ENCODE measurements at regions not wholly inside any gene's neighbourhood (a gene's known extent, or its start where the extent isn't known, plus 50 kb on each side); places are given as distances from the start of the nearest gene placed in this dataset.

GRCh38 chr5:118060833-118061232 lies 927.5 kb downstream of the DTWD2 start:
- no peak for DNase-seq (ENCODE audit: low read depth, low spot score)

- DNase-seq (ENCODE audit: low read depth, low spot score) = no peak
These were observed 935.8 kb downstream of the DTWD2 start for GRCh38 chr5:118052503-118052902.

GRCh38 chr5:118044169-118044568 lies 944.2 kb downstream of the DTWD2 start:
- no peak for DNase-seq (ENCODE audit: low read depth, low spot score)

DNA sequence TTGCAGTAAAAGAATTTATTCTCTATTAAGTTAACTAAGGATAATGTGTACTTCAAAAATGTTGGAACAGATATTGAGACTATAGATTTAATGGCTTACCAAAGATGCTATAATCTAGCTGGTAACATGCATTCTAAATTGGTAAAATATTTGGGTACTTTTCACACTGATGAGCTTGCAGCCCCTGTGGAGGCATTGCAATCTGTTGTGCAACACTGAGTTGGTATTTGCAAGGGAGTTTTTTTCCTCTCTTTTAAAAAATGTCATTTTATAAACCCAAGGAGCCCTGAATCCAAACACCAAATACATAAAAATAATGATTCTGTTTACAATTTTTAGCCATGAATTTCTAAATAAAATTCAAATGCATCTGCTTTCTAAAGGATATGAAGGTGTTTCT lies 944.8 kb downstream of the DTWD2 start:
- DNase-seq (ENCODE audit: low read depth, low spot score) = no peak

DNA sequence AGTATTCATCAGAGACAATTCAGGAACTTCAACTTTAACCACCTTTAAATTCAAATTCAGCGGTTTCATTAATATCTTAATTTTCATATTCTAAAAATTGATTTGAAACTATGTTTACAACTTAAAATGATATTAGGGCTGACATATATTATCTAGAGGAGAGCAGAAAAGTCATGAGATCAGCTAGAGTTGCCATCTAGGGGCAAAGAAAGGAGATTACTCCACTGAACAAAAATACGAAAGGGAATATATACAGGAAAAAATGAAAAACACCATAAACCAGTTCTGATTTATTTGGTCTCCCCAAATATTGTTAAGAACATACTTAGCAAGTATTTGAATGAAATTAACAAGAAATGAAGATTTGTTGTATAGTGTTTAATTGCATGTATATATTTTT lies 946.3 kb downstream of the DTWD2 start:
- no peak for DNase-seq (ENCODE audit: low read depth, low spot score)

GRCh38 chr5:118040496-118040895 lies 947.9 kb downstream of the DTWD2 start:
- DNase-seq (ENCODE audit: low read depth, low spot score) = no peak

DNA sequence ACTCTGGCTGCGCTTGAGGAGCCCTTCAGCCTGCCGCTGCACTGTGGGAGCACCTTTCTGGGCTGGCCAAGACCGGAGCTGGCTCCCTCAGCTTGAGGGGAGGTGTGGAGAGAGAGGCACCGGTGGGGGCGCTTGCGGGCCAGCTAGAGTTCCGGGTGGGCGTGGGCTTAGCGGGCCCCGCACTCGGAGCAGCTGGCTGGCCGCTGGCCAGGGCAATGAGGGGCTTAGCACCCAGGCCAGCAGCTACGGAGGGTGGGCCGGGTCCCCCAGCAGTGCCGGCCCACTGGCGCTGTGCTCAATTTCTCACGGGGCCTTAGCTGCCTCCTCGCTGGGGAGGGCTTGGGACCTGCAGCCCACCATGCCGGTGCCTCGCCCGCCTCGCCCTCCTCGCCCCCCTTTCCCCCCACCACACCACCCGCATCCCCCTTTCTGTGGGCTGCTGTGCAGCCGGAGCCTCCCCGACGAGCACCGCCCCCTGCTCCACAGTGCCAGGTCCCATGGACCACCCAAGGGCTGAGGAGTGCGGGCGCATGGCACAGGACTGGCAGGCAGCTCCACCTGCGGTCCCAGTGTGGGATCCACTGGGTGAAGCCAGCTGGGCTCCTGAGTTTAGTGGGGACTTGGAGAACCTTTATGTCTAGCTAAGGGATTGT lies 954.5 kb downstream of the DTWD2 start:
- DNase-seq (ENCODE audit: low read depth, low spot score) = no peak

- DNase-seq (ENCODE audit: low read depth, low spot score) = no peak
These were observed 958.5 kb downstream of the DTWD2 start for GRCh38 chr5:118029807-118030206.

GRCh38 chr5:118022062-118022461 lies 966.3 kb downstream of the DTWD2 start:
- no peak for DNase-seq (ENCODE audit: low read depth, low spot score)

- DNase-seq (ENCODE audit: low read depth, low spot score) = no peak
These were observed 970.8 kb downstream of the DTWD2 start for GRCh38 chr5:118017536-118017935.

GRCh38 chr5:118016396-118016795 lies 972.0 kb downstream of the DTWD2 start:
- no peak for DNase-seq (ENCODE audit: low read depth, low spot score)

DNA sequence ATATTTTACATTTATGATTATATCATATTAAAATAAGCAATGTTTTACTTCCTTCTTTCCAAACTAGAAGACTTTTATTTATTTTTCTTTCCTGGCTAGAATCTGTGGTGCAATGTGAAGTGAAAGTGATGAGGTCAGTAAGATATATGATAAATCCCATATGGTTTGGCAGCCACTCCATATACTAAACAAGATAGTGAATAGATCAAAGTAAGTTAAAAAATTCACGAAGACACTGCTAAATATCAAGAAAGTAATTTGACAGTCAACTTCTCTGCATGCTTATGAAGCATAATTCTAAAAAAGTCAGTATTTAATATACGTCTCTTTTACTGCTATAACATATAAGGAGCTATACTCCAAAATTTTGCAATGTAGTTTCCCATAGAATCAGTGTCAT lies 972.8 kb downstream of the DTWD2 start:
- DNase-seq (ENCODE audit: low read depth, low spot score) = no peak

DNA sequence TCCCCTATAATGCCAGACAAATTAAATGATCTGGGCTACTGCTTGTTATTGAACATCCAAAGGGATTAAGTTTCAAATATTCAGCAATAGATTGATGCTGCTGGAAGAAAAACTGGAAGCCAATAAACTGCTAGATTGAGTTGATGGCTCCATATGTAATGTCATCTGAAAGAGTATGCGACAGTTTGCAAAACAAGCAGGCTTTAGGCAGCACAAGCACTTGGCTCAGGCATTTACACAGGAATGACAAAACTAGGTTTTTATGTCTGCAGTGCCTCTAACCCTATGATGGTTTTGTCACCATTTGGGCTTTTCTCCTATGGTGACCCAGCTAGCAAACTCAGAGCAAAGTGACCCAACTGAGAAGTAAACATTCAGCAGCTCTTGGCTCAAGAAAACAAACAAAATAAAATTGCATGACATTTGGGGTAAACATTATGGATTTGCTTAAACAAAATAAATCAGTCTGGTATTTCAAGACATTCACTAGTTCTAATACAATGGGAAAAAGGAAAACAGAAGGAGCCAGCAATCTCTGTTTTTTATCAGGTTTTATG lies 978.5 kb downstream of the DTWD2 start:
- DNase-seq (ENCODE audit: low read depth, low spot score) = no peak

DNA sequence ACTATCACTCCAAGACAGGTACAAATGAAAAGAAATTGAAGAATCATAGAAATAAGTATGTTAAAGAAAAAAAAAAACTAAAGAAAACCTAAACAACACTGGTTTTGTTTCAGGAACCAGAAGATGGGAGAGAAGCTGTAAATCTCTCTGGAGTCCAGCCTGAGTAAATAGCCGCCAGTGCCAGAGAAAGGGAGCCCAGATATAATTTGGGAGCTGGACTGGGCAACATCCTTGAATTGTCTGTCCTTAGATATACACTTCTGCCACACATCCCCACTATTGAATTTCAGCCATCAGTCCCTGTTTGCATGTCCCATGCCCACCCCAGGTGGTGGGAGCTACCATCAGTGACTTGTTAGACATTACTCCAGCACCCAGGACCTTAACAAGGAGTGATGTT lies 979.6 kb downstream of the DTWD2 start:
- DNase-seq (ENCODE audit: low read depth, low spot score) = no peak

DNA sequence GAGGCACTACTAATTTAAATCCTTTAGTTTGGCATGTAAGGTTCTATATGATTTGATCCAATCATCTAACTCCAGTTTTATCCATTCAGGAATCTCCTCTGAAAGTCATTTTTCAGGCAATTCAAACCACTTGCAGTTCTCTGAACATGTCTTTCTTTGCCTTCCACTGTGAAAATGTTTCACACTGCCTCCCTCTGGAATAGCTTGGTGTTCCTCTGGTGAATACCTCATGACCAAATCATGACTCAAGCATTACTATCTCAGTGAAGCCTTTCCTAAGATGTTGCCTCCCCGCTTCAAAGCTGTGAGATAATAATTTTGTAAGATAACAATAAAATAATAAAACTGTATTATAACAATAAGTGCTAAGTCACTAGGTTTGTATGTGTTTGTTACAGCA lies 981.1 kb downstream of the DTWD2 start:
- no peak for DNase-seq (ENCODE audit: low read depth, low spot score)

GRCh38 chr5:118006219-118006618 lies 982.1 kb downstream of the DTWD2 start:
- DNase-seq (ENCODE audit: low read depth, low spot score) = no peak

DNA sequence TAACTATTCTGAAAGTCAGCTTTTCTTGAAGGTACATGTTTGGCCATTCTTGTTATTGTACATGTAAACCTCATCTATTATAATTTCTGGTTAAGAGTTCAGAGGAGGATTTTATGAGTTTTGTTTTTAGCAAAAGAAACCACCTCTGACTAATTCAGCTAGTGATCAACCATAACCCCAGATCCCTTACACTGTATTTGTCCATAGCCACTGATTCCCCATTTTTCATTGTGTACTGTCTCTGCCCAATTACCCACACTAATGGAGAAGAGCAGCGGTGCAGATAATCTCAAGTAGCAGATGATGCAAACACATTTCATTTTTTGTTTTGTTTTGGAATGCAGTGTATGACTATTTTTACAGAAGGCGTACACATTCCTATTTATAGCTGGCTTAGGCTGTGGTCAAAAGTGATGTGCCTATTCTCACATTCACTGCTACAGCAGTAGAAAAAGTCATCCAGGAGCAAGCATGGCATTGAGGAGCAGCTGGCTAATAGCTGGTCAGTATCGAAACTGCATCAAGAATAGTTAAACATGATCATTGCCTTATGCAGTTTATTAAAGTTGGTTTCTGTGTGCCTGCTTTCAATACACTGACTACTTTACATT lies 988.3 kb downstream of the DTWD2 start:
- DNase-seq (ENCODE audit: low read depth, low spot score) = no peak

- no peak for DNase-seq (ENCODE audit: low read depth, low spot score)
These were observed 1005.7 kb downstream of the DTWD2 start for GRCh38 chr5:117982691-117983090.

DNA sequence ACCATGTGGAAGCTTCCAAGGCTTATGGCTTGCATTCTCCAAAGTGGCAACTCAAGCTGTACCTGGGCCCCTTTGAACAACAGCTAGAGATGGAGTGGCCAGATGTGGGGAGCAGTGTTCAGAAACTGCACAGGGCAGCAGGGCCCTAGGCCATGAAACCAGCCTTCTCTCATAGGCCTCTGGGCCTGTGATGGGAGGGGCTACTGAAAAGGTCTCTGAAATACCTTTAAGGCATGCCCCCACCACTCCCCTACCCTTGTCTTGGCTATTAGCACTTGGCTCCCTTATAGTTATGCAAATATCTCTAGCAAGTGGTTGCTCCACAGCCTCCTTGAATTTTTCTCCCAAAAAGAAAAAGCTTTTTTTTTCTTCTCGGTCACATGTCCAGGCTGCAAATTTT lies 1014.6 kb downstream of the DTWD2 start:
- DNase-seq (ENCODE audit: low read depth, low spot score) = no peak

GRCh38 chr5:117955831-117956230 lies 1032.5 kb downstream of the DTWD2 start:
- no peak for DNase-seq (ENCODE audit: low read depth, low spot score)

DNA sequence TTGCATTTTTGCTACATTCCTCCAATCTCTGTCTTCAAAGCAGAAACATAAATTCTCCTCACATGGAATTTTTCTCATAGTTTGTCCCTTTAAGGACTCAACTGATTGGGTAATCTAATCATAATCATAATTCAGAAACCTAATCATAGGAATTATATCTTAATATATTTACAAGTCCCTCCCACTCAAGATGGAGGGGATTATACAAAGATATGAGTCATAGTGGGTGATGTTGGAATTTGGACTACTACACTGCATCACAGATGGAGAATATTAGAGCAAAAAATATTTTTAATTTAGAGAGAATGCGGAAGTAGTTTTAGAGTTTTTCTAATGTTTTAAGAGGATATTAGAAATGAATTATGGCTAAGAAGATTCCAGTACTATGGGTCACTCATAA lies 1034.0 kb downstream of the DTWD2 start:
- DNase-seq (ENCODE audit: low read depth, low spot score) = no peak

DNA sequence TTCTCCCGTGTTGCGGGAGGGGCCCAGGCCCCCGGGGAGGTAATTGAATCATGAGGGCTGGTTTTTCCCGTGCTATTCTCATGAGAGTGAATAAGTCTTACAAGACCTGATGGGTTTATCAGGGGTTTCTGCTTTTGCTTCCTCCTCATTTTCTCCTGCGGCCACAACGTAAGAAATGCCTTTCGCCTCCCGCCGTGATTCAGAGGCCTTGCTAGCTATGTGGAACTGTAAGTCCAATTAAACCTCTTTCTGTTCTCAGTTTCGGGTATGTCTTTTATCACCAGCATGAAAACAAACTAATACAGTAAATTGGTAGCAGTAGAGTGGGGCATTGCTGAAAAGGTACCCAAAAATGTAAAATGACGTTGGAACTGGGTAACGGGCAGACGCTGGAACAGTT lies 1035.1 kb downstream of the DTWD2 start:
- DNase-seq (ENCODE audit: low read depth, low spot score) = no peak

GRCh38 chr5:117947836-117948235 lies 1040.5 kb downstream of the DTWD2 start:
- no peak for DNase-seq (ENCODE audit: low read depth, low spot score)

DNA sequence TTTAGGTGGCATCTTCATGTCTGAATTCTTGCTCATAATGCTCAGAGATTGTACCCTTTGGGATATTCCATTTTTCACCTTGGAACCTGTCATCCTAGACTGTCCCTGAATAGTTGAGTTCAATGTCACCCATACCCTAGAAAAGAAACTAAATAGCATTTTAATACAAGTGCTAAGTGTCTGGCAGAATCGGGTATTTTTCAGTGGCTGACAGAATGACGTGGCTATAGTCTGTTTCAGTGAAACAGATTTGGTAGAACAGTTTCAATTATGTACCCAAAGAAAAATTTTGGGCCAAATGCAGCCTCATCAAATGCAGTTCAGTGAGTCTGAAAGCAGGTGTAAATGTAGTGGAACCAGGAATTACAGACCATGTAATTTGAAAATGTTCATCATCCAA lies 1041.2 kb downstream of the DTWD2 start:
- no peak for DNase-seq (ENCODE audit: low read depth, low spot score)

All from activated naive CD8-positive, alpha-beta T cell treated with anti-CD3 and anti-CD28 coated beads, Interleukin-2, amount 50 U/mL, for 16 hours (primary cell).